Adrenal gland (tissue), 5 donors: ENCODE measurements at regions not wholly inside any gene's neighbourhood (a gene's known extent, or its start where the extent isn't known, plus 50 kb on each side); places are given as distances from the start of the nearest gene placed in this dataset.

Experiments used
- CTCF ChIP-seq, 6 experiments: fragments of 450-650 bp in 4 of 6; fragments of 200-600 bp in 2 of 6; sonication (generic) in 1 of 6; IDR thresholded peaks; 1 replicate in 5 of 6; 2 replicates in 1 of 6; pipeline versions ENCODE4 v1.5.1 to v1.8.0; 2016 to 2021; ENCODE audit warnings: antibody characterized with exemption in 6 of 6, mild to moderate bottlenecking in 2 of 6, moderate library complexity in 1 of 6
- POLR2A ChIP-seq, 2 donors: fragments of 450-650 bp; IDR thresholded peaks; one replicate each; pipeline ENCODE4 v1.6.1; 2017; ENCODE audit warnings: antibody characterized with exemption in 2 of 2, mild to moderate bottlenecking in 2 of 2, moderate library complexity in 1 of 2
- donor health status: DM: no; HTN: no; CAD: no.

DNA sequence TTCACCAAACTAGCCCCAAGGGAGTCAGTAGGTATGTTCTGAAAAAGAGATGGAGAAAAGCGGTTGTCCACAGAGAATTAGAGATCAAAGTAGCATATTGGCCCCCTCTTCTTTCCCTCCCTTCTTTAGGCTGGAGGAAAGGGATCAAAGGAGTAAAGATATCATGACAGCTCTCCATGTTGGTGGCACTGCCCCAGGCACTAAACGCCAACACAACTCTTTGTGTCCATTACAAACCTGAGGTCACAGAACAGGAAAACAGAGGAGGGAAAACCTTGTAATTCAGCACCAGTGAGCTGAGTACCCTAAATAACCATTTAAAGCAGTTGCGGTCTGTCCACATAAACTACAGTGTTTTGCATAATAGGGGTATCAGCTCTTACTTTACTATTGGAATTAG lies 113.0 kb upstream of the TFAP2D start:
- TF ChIP-seq CTCF (IDR thresholded peaks at IDR 0.05) (no peak), POLR2A (IDR thresholded peaks at IDR 0.05) (no peak)
